ENCODE measurements at regions not wholly inside any gene's neighbourhood (a gene's known extent, or its start where the extent isn't known, plus 50 kb on each side); places are given as distances from the start of the nearest gene placed in this dataset.

- Histone ChIP-seq H3K9me3 (ENCODE audit: control insufficient read depth in 5 of 5, low read length in 5 of 5) (peaks cover 0 to 3% (median 0%) of the 10 kb centered on the region in 5 donors), H3K27me3 (ENCODE audit: control insufficient read depth in 5 of 5, insufficient read depth in 4 of 5, low read length in 5 of 5) (no peaks in the 10 kb centered on the region), H3K4me3 (ENCODE audit: low read depth in 1 of 5, low read length in 5 of 5) (no peak overlapping the region), H3K4me1 (ENCODE audit: control insufficient read depth in 5 of 5, insufficient read depth in 5 of 5, low read length in 5 of 5) (peaks cover 0 to 15% (median 7%) of the 10 kb centered on the region in 5 donors), H3K27ac (ENCODE audit: low read depth, low read length) (peak overlapping the region; percentile 34), H3K9ac (ENCODE audit: low read length in 5 of 5) (no peak overlapping the region), H3K36me3 (ENCODE audit: control insufficient read depth in 5 of 5, insufficient read depth in 5 of 5, low read length in 5 of 5) (no peaks in the 10 kb centered on the region)
Observed at GRCh38 chr11:80122211-80122610, 681.4 kb upstream of the TENM4 start.

GRCh38 chr11:80118073-80118472, 677.2 kb upstream of the TENM4 start:
- Histone ChIP-seq H3K27me3 (ENCODE audit: control insufficient read depth in 5 of 5, insufficient read depth in 4 of 5, low read length in 5 of 5) (no peaks in the 10 kb centered on the region), H3K27ac (ENCODE audit: low read depth, low read length) (no peak overlapping the region)

GRCh38 chr11:80116796-80117195, 676.0 kb upstream of the TENM4 start:
- Histone ChIP-seq H3K27ac (ENCODE audit: low read depth, low read length) (no peak overlapping the region), H3K27me3 (ENCODE audit: control insufficient read depth in 5 of 5, insufficient read depth in 4 of 5, low read length in 5 of 5) (no peaks in the 10 kb centered on the region), H3K9ac (ENCODE audit: low read length in 5 of 5) (no peak overlapping the region), H3K9me3 (ENCODE audit: control insufficient read depth in 5 of 5, low read length in 5 of 5) (no peaks in the 10 kb centered on the region), H3K36me3 (ENCODE audit: control insufficient read depth in 5 of 5, insufficient read depth in 5 of 5, low read length in 5 of 5) (no peaks in the 10 kb centered on the region), H3K4me3 (ENCODE audit: low read depth in 1 of 5, low read length in 5 of 5) (no peak overlapping the region), H3K4me1 (ENCODE audit: control insufficient read depth in 5 of 5, insufficient read depth in 5 of 5, low read length in 5 of 5) (peaks cover 0 to 5% (median under 1%) of the 10 kb centered on the region in 5 donors)

More at GRCh38 chr11:80118073-80118472, 677.2 kb upstream of the TENM4 start:
- H3K4me1 ChIP-seq (ENCODE audit: control insufficient read depth in 5 of 5, insufficient read depth in 5 of 5, low read length in 5 of 5): peaks cover 0 to 15% (median 7%) of the 10 kb centered on the region in 5 donors
- no peaks in the 10 kb centered on the region for H3K36me3 ChIP-seq (ENCODE audit: control insufficient read depth in 5 of 5, insufficient read depth in 5 of 5, low read length in 5 of 5)
- no peak overlapping the region for H3K9ac ChIP-seq (ENCODE audit: low read length in 5 of 5)
- no peak overlapping the region for H3K4me3 ChIP-seq (ENCODE audit: low read depth in 1 of 5, low read length in 5 of 5)
- H3K9me3 ChIP-seq (ENCODE audit: control insufficient read depth in 5 of 5, low read length in 5 of 5): no peaks in the 10 kb centered on the region

- Histone ChIP-seq H3K4me3 (ENCODE audit: low read depth in 1 of 5, low read length in 5 of 5) (no peak overlapping the region), H3K27me3 (ENCODE audit: control insufficient read depth in 5 of 5, insufficient read depth in 4 of 5, low read length in 5 of 5) (no peaks in the 10 kb centered on the region), H3K27ac (ENCODE audit: low read depth, low read length) (no peak overlapping the region), H3K36me3 (ENCODE audit: control insufficient read depth in 5 of 5, insufficient read depth in 5 of 5, low read length in 5 of 5) (no peaks in the 10 kb centered on the region), H3K9me3 (ENCODE audit: control insufficient read depth in 5 of 5, low read length in 5 of 5) (no peaks in the 10 kb centered on the region), H3K4me1 (ENCODE audit: control insufficient read depth in 5 of 5, insufficient read depth in 5 of 5, low read length in 5 of 5) (no peaks in the 10 kb centered on the region), H3K9ac (ENCODE audit: low read length in 5 of 5) (no peak overlapping the region)
Observed at GRCh38 chr11:80109652-80110051, 668.8 kb upstream of the TENM4 start.

GRCh38 chr11:80109031-80109430, 668.2 kb upstream of the TENM4 start:
- no peaks in the 10 kb centered on the region for H3K4me1 ChIP-seq (ENCODE audit: control insufficient read depth in 5 of 5, insufficient read depth in 5 of 5, low read length in 5 of 5)
- H3K27me3 ChIP-seq (ENCODE audit: control insufficient read depth in 5 of 5, insufficient read depth in 4 of 5, low read length in 5 of 5): no peaks in the 10 kb centered on the region
- no peak overlapping the region for H3K4me3 ChIP-seq (ENCODE audit: low read depth in 1 of 5, low read length in 5 of 5)
- H3K9me3 ChIP-seq (ENCODE audit: control insufficient read depth in 5 of 5, low read length in 5 of 5): no peaks in the 10 kb centered on the region
- H3K27ac ChIP-seq (ENCODE audit: low read depth, low read length): no peak overlapping the region
- no peak overlapping the region for H3K9ac ChIP-seq (ENCODE audit: low read length in 5 of 5)
- no peaks in the 10 kb centered on the region for H3K36me3 ChIP-seq (ENCODE audit: control insufficient read depth in 5 of 5, insufficient read depth in 5 of 5, low read length in 5 of 5)

GRCh38 chr11:80107415-80107814, 666.6 kb upstream of the TENM4 start:
- H3K9ac ChIP-seq (ENCODE audit: low read length in 5 of 5): no peak overlapping the region
- no peaks in the 10 kb centered on the region for H3K36me3 ChIP-seq (ENCODE audit: control insufficient read depth in 5 of 5, insufficient read depth in 5 of 5, low read length in 5 of 5)
- no peaks in the 10 kb centered on the region for H3K4me1 ChIP-seq (ENCODE audit: control insufficient read depth in 5 of 5, insufficient read depth in 5 of 5, low read length in 5 of 5)
- no peaks in the 10 kb centered on the region for H3K9me3 ChIP-seq (ENCODE audit: control insufficient read depth in 5 of 5, low read length in 5 of 5)
- H3K27ac ChIP-seq (ENCODE audit: low read depth, low read length): no peak overlapping the region
- H3K4me3 ChIP-seq (ENCODE audit: low read depth in 1 of 5, low read length in 5 of 5): no peak overlapping the region
- no peaks in the 10 kb centered on the region for H3K27me3 ChIP-seq (ENCODE audit: control insufficient read depth in 5 of 5, insufficient read depth in 4 of 5, low read length in 5 of 5)

GRCh38 chr11:80104191-80104590, 663.4 kb upstream of the TENM4 start:
- Histone ChIP-seq H3K9me3 (ENCODE audit: control insufficient read depth in 5 of 5, low read length in 5 of 5) (no peaks in the 10 kb centered on the region), H3K36me3 (ENCODE audit: control insufficient read depth in 5 of 5, insufficient read depth in 5 of 5, low read length in 5 of 5) (no peaks in the 10 kb centered on the region), H3K9ac (ENCODE audit: low read length in 5 of 5) (no peak overlapping the region), H3K4me3 (ENCODE audit: low read depth in 1 of 5, low read length in 5 of 5) (no peak overlapping the region), H3K27me3 (ENCODE audit: control insufficient read depth in 5 of 5, insufficient read depth in 4 of 5, low read length in 5 of 5) (no peaks in the 10 kb centered on the region), H3K4me1 (ENCODE audit: control insufficient read depth in 5 of 5, insufficient read depth in 5 of 5, low read length in 5 of 5) (no peaks in the 10 kb centered on the region), H3K27ac (ENCODE audit: low read depth, low read length) (no peak overlapping the region)

- Histone ChIP-seq H3K9me3 (ENCODE audit: control insufficient read depth in 5 of 5, low read length in 5 of 5) (no peaks in the 10 kb centered on the region), H3K27me3 (ENCODE audit: control insufficient read depth in 5 of 5, insufficient read depth in 4 of 5, low read length in 5 of 5) (no peaks in the 10 kb centered on the region), H3K9ac (ENCODE audit: low read length in 5 of 5) (no peak overlapping the region), H3K4me3 (ENCODE audit: low read depth in 1 of 5, low read length in 5 of 5) (no peak overlapping the region), H3K27ac (ENCODE audit: low read depth, low read length) (no peak overlapping the region), H3K4me1 (ENCODE audit: control insufficient read depth in 5 of 5, insufficient read depth in 5 of 5, low read length in 5 of 5) (no peaks in the 10 kb centered on the region), H3K36me3 (ENCODE audit: control insufficient read depth in 5 of 5, insufficient read depth in 5 of 5, low read length in 5 of 5) (no peaks in the 10 kb centered on the region)
Observed at GRCh38 chr11:80103142-80103859, 662.5 kb upstream of the TENM4 start.

- no peaks in the 10 kb centered on the region for H3K27me3 ChIP-seq (ENCODE audit: control insufficient read depth in 5 of 5, insufficient read depth in 4 of 5, low read length in 5 of 5)
- no peaks in the 10 kb centered on the region for H3K4me1 ChIP-seq (ENCODE audit: control insufficient read depth in 5 of 5, insufficient read depth in 5 of 5, low read length in 5 of 5)
- no peak overlapping the region for H3K27ac ChIP-seq (ENCODE audit: low read depth, low read length)
- no peak overlapping the region for H3K4me3 ChIP-seq (ENCODE audit: low read depth in 1 of 5, low read length in 5 of 5)
- H3K9me3 ChIP-seq (ENCODE audit: control insufficient read depth in 5 of 5, low read length in 5 of 5): no peaks in the 10 kb centered on the region
- no peak overlapping the region for H3K9ac ChIP-seq (ENCODE audit: low read length in 5 of 5)
- H3K36me3 ChIP-seq (ENCODE audit: control insufficient read depth in 5 of 5, insufficient read depth in 5 of 5, low read length in 5 of 5): no peaks in the 10 kb centered on the region
Observed at GRCh38 chr11:80097146-80097545, 656.3 kb upstream of the TENM4 start.

GRCh38 chr11:80096736-80097135, 655.9 kb upstream of the TENM4 start:
- H3K4me1 ChIP-seq (ENCODE audit: control insufficient read depth in 5 of 5, insufficient read depth in 5 of 5, low read length in 5 of 5): no peaks in the 10 kb centered on the region
- H3K4me3 ChIP-seq (ENCODE audit: low read depth in 1 of 5, low read length in 5 of 5): no peak overlapping the region
- H3K36me3 ChIP-seq (ENCODE audit: control insufficient read depth in 5 of 5, insufficient read depth in 5 of 5, low read length in 5 of 5): no peaks in the 10 kb centered on the region
- no peaks in the 10 kb centered on the region for H3K9me3 ChIP-seq (ENCODE audit: control insufficient read depth in 5 of 5, low read length in 5 of 5)
- H3K27me3 ChIP-seq (ENCODE audit: control insufficient read depth in 5 of 5, insufficient read depth in 4 of 5, low read length in 5 of 5): no peaks in the 10 kb centered on the region
- H3K27ac ChIP-seq (ENCODE audit: low read depth, low read length): no peak overlapping the region
- H3K9ac ChIP-seq (ENCODE audit: low read length in 5 of 5): no peak overlapping the region

Data from subcutaneous abdominal adipose tissue (tissue), 5 donors.